ENCODE measurements at regions not wholly inside any gene's neighbourhood (a gene's known extent, or its start where the extent isn't known, plus 50 kb on each side); places are given as distances from the start of the nearest gene placed in this dataset.

GRCh38 chr10:43026039-43026973 is 50.6 kb upstream of the RET start (continued):
- TF ChIP-seq PRDM2 (tag by site-specific recombination; IDR thresholded peaks at IDR 0.05; ENCODE audit: borderline replicate concordance) (no peak), ZNF530 (tag by site-specific recombination; IDR thresholded peaks at IDR 0.05; ENCODE audit: low read depth) (no peak), ZNF645 (tag by site-specific recombination; IDR thresholded peaks at IDR 0.05) (no peak), GLIS2 (tag by site-specific recombination; IDR thresholded peaks at IDR 0.05) (no peak), ZNF610 (tag by site-specific recombination; IDR thresholded peaks at IDR 0.05; ENCODE audit: borderline replicate concordance) (no peak), ZNF23 (tag by site-specific recombination; IDR thresholded peaks at IDR 0.05; ENCODE audit: borderline replicate concordance) (no peak), ZBTB48 (tag by site-specific recombination; IDR thresholded peaks at IDR 0.05) (no peak), GLI2 (tag by site-specific recombination; IDR thresholded peaks at IDR 0.05; ENCODE audit: borderline replicate concordance, low read depth) (no peak), ZNF658 (tag by site-specific recombination; IDR thresholded peaks at IDR 0.05) (no peak), PRDM4 (tag by site-specific recombination; IDR thresholded peaks at IDR 0.05) (no peak), ZNF266 (tag by site-specific recombination; IDR thresholded peaks at IDR 0.05; ENCODE audit: low read depth) (no peak), GFI1B (tag by site-specific recombination; IDR thresholded peaks at IDR 0.05) (no peak), HOXC10 (CRISPR knock-in tag; IDR thresholded peaks at IDR 0.05) (no peak), ZNF629 (tag by site-specific recombination; IDR thresholded peaks at IDR 0.05) (no peak), ZNF214 (tag by site-specific recombination; IDR thresholded peaks at IDR 0.05; ENCODE audit: borderline replicate concordance) (no peak)

Data from HEK293 (cell line).